ENCODE measurements at regions not wholly inside any gene's neighbourhood (a gene's known extent, or its start where the extent isn't known, plus 50 kb on each side); places are given as distances from the start of the nearest gene placed in this dataset.

GRCh38 chr3:75235631-75236030 is 428.5 kb upstream of the FRG2C start:
- TF ChIP-seq, protein P1, sequence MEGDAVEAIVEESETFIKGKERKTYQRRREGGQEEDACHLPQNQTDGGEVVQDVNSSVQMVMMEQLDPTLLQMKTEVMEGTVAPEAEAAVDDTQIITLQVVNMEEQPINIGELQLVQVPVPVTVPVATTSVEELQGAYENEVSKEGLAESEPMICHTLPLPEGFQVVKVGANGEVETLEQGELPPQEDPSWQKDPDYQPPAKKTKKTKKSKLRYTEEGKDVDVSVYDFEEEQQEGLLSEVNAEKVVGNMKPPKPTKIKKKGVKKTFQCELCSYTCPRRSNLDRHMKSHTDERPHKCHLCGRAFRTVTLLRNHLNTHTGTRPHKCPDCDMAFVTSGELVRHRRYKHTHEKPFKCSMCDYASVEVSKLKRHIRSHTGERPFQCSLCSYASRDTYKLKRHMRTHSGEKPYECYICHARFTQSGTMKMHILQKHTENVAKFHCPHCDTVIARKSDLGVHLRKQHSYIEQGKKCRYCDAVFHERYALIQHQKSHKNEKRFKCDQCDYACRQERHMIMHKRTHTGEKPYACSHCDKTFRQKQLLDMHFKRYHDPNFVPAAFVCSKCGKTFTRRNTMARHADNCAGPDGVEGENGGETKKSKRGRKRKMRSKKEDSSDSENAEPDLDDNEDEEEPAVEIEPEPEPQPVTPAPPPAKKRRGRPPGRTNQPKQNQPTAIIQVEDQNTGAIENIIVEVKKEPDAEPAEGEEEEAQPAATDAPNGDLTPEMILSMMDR (IDR thresholded peaks at IDR 0.05), result no peak

DNA sequence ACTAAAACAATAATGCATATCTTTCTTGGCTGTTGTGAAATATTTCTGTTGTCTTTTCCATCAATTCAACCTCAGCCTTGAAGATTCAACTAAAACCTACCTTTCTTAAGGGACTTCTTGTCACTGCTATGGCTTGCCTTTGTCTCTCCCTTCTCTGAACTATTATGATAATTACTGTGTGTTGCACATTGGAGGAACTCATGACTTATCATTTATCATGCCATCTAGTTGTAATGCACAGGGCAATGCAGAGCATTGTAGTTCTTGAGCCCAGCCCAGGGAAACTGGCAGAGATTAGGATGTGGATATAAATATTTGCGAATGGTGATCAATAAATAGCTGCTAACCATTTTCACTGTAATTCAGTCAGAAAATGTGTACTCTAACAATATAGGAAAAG is 427.1 kb upstream of the FRG2C start:
- TF ChIP-seq, protein P1 (IDR thresholded peaks at IDR 0.05), result no peak

DNA sequence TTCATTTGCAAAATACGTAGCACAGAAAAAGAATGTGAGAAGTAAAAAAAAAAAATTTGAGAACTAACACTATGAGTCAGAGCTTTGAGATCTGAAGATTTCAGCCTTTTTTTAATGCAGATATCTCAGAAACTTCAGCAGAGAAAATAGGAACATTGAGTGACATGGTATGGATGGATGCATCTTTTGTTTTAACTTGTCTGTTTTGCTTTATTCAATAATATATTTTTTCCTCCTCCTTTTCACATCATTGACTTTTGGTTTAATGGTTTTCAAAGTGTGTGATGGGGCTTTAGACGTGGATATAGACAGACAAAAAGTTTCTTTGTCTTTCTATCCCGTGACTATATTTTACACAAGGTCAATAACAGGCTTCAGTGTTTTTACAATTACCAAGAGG is 426.7 kb upstream of the FRG2C start:
- TF ChIP-seq, protein P1 (IDR thresholded peaks at IDR 0.05), result no peak

GRCh38 chr3:75242012-75242735 is 422.0 kb upstream of the FRG2C start:
- TF ChIP-seq, protein P1 (IDR thresholded peaks at IDR 0.05), result no peak

DNA sequence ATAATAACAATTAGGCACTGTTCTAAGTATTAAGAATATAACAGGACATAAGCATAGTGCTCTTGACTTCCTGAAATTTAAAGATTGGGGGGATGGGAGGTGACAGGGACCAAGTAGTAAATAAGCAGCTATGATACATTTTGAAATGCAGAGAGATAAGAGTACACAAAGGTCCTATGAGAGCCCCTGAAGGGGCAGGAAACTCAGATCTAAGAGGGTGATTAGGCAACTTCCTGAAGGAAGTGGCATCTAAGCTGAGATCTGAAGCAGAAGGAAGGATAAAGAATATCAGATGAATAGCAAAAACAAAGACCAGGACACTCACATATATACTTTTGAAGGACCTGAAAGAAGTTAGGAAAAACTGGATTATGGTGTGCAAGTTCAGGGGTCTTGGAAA is 415.2 kb upstream of the FRG2C start:
- TF ChIP-seq, protein P1 (IDR thresholded peaks at IDR 0.05), result no peak

DNA sequence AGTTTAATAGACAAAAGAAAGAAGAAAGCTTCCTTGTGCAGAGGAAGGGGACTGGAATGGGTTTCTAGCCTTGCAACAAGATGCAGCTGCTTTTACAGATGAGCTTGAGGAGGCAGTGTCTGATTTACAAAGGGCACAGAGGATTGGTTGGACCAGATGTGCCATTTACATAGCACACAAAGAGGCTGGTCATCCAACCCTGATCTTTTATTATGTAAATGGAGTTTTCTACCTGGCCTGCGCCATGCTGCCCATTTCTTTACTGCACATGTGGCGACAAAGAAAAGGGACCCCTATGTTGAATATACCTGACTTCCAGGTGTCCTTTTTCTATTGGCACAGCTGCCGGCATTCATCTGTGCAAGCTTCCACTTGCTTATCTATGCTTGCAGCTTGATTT is 409.4 kb upstream of the FRG2C start:
- TF ChIP-seq, protein P1 (IDR thresholded peaks at IDR 0.05), result no peak

GRCh38 chr3:75258825-75259683 is 405.1 kb upstream of the FRG2C start:
- TF ChIP-seq, protein P1 (IDR thresholded peaks at IDR 0.05), result peak; percentile 54
